NCI-H446 treated with DMSO at 0.1 percent for 48 hours (cell line): ENCODE measurements at regions not wholly inside any gene's neighbourhood (a gene's known extent, or its start where the extent isn't known, plus 50 kb on each side); places are given as distances from the start of the nearest gene placed in this dataset.

Experiments used
- DNase-seq: peaks from one replicate; lab custom pipeline; 2025; lab: John Stamatoyannopoulos, UW

DNA sequence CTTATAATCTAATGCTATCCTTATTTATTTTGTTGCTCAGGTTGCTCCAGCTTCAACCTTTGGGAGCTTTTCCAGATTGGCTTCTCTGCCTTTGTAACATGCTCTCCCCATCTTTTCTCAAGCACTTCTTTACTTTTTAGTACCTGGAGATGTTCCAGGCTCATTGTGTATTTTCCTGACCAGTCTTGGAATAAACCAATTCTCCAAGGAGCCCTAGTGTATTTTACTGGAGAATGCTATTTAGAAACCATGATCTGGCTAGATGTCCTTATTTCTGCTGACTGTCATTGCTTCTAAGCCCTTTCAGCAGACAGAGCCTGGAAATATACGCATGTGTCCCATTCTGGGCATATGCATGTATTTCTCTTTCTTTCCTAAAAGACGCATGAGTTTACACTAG lies 95.7 kb downstream of the EMX2 start:
- no peak for DNase-seq

- DNase-seq: no peak
Observed at GRCh38 chr10:117638664-117639200, 96.2 kb downstream of the EMX2 start.

DNA sequence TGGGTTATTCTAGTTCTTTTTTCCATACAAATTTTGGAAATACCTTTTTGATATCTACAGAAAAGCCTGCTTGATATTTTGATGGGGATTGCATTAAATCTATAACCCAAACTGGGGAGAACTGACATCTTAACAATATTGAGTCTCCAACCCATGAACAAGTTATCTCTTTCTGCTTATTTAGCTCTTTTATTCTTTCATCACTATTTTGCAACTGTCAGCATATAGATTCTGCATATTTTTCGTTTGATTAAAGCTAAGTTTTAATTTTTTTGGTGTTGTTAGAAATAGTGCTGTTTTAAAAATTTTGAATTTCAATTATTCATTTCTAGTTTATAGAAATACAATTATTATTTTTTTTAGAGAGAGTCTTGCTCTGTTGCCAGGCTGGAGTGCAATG lies 97.9 kb downstream of the EMX2 start:
- DNase-seq: no peak

GRCh38 chr10:117646718-117647117 lies 104.2 kb downstream of the EMX2 start:
- DNase-seq: no peak

DNA sequence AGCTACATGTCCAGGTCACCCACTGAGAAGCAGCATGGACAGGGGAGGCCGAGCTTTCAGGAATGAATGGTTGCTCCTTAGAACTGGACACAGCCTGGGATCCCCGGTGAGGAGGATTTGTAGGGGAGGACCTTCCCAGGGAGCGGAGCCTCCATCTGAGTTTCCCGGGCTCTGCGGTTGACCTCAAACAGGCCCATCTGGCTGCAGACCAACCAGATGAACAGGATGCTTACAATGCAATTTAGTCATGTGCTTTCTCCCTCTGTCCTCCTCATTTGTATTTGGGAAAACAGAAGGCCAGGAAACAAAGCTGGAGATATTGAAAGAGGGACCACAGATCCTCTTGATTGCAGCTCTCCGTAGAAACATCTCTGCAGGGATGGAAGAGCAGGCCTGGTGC lies 104.8 kb downstream of the EMX2 start:
- DNase-seq: no peak

GRCh38 chr10:117651121-117651520 lies 108.6 kb downstream of the EMX2 start:
- DNase-seq: no peak

- no peak for DNase-seq
Observed at GRCh38 chr10:117652228-117653169, 110.0 kb downstream of the EMX2 start.

DNA sequence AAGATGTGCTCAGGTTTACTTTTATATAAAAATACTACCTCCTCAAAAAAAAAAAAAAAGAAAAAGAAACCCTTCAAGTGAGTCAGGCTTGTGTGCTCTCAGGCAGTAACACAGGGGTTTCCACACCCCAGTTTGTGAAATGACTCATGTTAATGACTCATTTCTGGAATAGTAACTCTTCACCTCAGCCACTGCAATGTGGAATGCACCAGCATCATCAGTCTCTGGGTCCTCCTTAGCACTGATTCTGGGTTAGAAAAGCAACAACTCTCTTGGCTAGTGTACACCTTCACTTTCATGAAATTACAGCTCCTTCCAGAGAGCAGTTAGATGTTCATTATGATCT lies 110.6 kb downstream of the EMX2 start:
- no peak for DNase-seq

DNA sequence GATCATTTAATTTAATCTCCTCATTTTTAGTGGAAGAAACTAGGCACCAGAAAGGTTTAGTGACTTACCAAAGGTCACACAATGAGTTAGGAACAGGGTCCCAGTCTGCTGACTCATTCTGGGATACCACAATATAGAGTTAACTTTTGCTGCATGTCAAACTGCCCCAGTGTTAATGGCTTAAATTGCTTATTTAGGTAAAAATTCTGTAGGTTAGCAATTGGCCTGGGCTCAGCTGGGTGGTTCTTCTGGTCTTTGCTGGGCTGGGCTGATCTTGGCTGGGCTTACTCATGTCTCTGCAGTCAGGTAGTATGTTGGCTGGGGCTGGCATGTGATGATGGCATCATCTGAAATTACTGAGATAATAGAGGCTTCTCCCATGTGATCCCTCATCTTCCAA lies 111.6 kb downstream of the EMX2 start:
- no peak for DNase-seq

DNA sequence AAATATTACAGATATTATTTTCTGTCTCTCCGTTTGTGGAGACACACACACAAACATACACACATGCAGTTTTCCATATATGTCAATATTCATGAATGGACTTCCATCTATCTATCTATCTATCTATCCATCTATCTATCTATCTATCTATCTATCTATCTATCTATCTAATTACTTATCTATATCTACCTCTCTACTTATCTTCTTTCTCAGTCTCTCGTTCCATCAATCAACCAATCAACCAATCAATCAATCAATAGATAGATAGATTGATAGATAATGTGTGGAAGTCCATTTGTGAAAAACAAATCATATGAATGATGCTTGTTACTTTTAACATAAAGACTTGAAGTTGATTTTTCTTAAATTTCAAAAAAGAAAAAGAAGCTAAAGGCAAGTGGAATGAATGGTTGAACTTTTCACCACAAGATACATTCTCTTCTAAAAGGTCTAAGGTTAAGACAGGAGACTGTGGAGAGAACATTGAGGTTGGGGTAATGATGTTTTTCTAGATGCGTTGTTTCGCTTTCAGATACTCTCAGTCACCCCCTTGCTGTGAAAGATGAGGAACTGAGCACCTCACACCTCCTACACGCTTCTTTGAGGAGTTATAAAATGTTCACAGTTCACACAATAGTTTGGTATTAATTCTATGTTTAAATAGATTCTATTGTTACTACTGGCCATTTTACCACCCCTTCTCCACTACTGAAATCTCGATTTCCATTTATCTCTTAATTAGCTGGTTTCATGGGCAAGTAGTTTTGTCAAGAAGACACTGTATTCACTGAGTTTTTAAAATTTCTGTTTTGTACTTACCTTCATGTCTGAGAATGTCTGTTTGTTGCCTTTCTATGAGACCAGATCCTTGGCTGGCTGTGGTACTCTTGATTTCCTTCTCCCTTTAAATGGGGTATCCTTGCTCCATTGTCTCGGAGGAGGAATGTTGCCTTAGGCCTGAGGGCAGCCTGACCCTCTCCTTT lies 114.1 kb downstream of the EMX2 start:
- no peak for DNase-seq

GRCh38 chr10:117661316-117661715 lies 118.8 kb downstream of the EMX2 start:
- no peak for DNase-seq

DNA sequence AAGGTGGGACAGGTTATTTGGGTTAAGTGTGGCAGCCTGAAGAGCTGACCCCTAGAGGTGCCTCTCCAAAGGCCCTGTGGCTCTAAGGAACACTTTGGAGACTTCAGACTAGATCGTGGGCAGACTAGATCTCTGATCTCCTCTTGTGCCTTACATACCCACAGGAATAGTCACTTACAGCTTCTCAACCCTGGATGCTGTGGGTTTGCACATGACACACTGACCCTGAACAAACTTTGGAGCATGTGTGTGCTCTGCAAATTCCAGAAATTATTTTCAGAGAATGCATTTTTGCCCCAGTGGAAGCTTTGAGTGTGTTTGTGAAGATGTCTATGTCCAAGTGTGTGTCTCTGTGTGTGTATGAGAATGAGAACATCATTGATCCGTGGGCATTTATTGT lies 119.6 kb downstream of the EMX2 start:
- DNase-seq: no peak

GRCh38 chr10:117662751-117663540 lies 120.4 kb downstream of the EMX2 start:
- DNase-seq: no peak

DNA sequence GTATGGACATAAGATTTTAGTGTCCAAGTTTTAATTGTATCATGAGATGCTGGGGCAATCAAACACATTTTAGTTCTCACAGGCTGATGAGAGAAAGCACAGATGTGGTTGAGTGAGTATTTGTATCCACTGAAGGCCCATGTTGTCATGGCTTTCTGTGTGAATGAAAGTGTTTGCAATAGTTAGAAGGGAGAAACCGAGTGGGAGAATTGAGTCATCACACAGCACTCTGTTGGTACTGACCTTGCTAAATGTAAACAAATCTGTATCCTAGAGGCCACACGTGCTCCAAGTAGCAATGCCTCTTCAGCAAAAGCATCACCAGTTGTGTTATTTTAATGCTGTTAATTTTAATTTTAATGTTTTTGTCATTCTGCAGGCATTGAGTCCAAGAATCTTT lies 121.2 kb downstream of the EMX2 start:
- DNase-seq: no peak

- DNase-seq: no peak
Observed at GRCh38 chr10:117664288-117664687, 121.7 kb downstream of the EMX2 start.

DNA sequence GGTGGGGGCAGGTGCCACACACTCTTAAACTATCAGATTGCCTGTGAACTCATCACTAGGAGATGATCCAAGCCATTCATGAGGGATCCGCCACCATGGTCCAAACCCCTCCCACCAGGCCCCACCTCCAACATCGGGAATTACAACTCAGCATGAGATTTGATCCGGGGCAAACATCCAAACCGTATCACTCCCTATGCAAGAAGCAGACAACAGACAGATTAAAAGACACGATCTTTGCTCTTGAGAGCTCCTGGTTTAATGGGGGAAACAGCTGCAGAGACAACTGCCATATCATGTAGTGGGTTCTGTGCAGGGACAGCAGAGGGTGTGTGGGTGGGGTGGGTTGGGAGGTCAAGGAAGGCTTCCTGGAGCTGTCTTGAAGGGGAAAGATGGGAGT lies 123.6 kb downstream of the EMX2 start:
- no peak for DNase-seq

GRCh38 chr10:117666965-117667364 lies 124.4 kb downstream of the EMX2 start:
- DNase-seq: no peak

DNA sequence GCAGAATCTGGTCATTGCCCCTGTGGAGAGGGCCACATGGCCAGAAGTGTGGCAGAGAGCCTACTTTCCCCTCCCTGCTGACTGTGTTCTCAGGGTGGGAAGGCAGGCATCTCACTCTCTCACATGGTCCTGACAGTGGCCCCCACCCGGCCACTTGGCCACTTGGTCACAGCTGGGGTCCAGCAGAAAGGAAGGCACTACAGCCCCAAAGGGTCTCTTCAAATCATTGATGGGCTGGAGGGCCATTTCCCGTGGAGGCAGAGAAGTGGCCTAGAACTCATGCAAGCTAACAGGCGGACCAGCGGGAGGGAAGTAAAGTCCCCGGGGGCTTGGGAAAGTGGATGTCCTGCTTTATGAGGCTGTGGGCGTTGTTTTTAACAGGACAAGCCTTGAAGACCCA lies 125.3 kb downstream of the EMX2 start:
- DNase-seq: no peak

DNA sequence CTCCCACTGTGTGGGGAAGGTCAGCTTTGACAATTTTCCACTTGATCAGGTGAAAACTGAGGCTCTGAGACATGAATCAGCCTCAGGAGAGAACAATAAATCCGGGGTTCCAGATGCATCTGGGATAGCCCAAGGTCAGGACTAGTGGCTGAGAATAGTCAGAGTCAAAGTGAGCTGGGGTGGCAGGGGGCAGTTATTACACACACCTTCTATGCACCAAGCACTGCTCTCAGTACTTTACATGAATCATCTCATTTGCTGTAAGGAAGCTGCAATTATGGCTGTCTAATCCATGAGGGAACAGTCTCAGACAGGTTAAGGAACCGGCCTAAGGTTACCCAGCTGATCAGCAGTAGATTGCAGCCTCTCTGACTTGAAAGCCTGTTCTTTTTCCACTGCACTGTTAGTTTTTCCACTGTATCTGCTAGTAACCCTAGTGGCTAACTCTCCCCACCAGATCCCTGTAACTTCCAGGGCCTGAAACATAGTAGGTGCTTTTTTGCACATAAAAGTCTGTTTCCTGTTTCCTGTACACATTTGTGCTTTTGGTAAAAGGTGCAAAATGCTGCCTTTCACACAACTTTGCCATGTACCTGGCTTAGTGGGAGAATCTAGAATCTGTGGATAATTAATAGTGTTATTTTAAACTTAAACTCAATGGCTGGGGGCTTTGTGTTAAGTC lies 125.9 kb downstream of the EMX2 start:
- DNase-seq: no peak

DNA sequence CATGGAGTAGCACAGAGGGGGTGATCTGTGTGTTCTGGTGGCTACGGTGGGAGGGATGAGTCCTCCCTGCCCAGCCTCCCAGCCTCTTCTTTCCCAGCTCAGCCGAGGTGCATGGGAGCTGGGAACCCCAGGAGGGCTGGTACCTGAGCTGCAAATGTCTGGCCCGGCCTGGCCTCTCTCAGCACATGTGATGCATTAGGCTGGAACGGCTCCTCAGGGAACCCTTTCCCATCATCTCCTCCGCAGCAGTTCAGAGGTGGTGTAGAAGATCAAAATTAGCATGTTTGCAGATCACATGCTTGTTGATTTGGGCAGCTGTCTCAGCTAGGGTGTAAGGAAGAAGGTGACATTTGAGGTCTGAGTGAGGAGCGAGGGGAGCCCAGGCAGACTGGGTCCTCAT lies 126.6 kb downstream of the EMX2 start:
- DNase-seq: no peak
